Fibroblast of skin of right quadriceps (primary cell): ENCODE measurements at regions not wholly inside any gene's neighbourhood (a gene's known extent, or its start where the extent isn't known, plus 50 kb on each side); places are given as distances from the start of the nearest gene placed in this dataset.

Experiments
- DNase-seq: peaks from one replicate; pipeline ENCODE4 v3.0.0-alpha.2; 2013

DNA sequence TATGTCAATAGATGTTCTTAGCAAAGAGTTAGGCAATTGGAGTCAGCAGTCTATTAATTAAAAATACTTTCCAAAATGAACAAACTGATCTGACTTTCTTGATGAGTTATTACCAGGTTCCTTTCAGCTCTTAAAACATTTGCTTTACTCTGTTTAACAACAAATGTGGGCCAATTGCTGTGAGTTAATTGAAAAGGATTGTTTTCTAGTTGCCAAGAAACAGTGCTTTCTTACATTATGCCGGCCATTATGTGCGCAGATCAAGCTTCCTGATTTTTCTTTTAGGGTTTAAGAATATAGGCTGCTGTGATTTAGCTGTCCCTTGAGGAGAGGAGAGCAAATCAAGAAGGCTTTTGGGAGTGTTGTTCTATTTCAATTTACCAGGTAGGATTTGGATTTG is 50.5 kb upstream of the ITPRID2 start:
- DNase-seq, result no peak
